ENCODE measurements at regions not wholly inside any gene's neighbourhood (a gene's known extent, or its start where the extent isn't known, plus 50 kb on each side); places are given as distances from the start of the nearest gene placed in this dataset.

DNA sequence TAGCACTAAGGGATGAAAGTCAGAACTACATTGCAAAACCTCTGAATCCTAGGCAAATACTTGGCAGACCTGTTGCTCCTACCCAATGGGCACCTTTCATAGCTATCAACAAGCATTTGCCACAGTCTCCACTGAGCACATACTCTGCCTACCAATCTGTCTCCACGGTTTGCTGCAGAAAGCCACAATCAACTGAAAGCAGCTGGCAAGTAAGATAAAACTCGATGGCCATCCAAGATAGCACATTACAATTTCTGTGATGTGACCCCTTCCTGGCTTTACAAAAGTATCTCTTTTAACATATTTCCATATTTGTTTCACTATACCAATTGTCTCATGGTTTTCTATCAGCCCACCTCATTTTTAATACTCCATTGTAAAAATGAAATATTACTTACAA is 1060.5 kb upstream of the INTU start:
- no peak for DNase-seq
- Histone ChIP-seq H3K27me3 (replicated peaks in 1 of 4; ENCODE audit: control extremely low read depth in 1 of 4, control insufficient read depth in 3 of 4, insufficient read depth in 4 of 4, low read length in 3 of 4) (no peaks in the 10 kb centered on the region), H3K9me3 (ENCODE audit: control extremely low read depth in 1 of 3, control insufficient read depth in 2 of 3, insufficient read depth in 1 of 3, low read length in 2 of 3) (no peaks in the 10 kb centered on the region), H3K79me2 (ENCODE audit: control insufficient read depth, insufficient read depth, low read length) (no peaks in the 10 kb centered on the region), H3K27ac (ENCODE audit: low read length in 2 of 2) (no peak overlapping the region), H3K36me3 (replicated peaks in 1 of 2; ENCODE audit: control extremely low read depth in 1 of 2, control insufficient read depth in 1 of 2, extremely low read depth in 1 of 2, insufficient read depth in 2 of 2, low read length in 1 of 2) (no peaks in the 10 kb centered on the region), H3K4me1 (ENCODE audit: control insufficient read depth in 2 of 2, insufficient read depth in 2 of 2, low read length in 2 of 2) (no peaks in the 10 kb centered on the region), H2AFZ (ENCODE audit: insufficient read depth, low read depth, low read length, poor library complexity, severe bottlenecking) (no peak overlapping the region), H3K9ac (ENCODE audit: low read length) (no peak overlapping the region), H4K20me1 (ENCODE audit: control insufficient read depth, insufficient read depth, low read length, poor library complexity, severe bottlenecking) (no peaks in the 10 kb centered on the region), H3K4me2 (replicated peaks; ENCODE audit: low read depth, low read length, poor library complexity, severe bottlenecking) (no peak overlapping the region), H3K4me3 (ENCODE audit: control extremely low read depth in 1 of 5, extremely low read depth in 1 of 5, insufficient read depth in 1 of 5, low read depth in 2 of 5, low read length in 4 of 5) (no peak overlapping the region)
- Mint-ChIP-seq H3K4me3 (no peak overlapping the region), H3K27me3 (no peaks in the 10 kb centered on the region), H3K27ac (no peak overlapping the region), H3K4me1 (no peaks in the 10 kb centered on the region), H3K9me3 (ENCODE audit: insufficient read depth) (peaks cover 2% of the 10 kb centered on the region)
- TF ChIP-seq, protein P1, sequence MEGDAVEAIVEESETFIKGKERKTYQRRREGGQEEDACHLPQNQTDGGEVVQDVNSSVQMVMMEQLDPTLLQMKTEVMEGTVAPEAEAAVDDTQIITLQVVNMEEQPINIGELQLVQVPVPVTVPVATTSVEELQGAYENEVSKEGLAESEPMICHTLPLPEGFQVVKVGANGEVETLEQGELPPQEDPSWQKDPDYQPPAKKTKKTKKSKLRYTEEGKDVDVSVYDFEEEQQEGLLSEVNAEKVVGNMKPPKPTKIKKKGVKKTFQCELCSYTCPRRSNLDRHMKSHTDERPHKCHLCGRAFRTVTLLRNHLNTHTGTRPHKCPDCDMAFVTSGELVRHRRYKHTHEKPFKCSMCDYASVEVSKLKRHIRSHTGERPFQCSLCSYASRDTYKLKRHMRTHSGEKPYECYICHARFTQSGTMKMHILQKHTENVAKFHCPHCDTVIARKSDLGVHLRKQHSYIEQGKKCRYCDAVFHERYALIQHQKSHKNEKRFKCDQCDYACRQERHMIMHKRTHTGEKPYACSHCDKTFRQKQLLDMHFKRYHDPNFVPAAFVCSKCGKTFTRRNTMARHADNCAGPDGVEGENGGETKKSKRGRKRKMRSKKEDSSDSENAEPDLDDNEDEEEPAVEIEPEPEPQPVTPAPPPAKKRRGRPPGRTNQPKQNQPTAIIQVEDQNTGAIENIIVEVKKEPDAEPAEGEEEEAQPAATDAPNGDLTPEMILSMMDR (IDR thresholded peaks at IDR 0.05), result no peak
- TF ChIP-seq EZH2 (IDR thresholded peaks at IDR 0.05; ENCODE audit: borderline replicate concordance, insufficient read depth, low read depth, low read length, poor library complexity, severe bottlenecking), result no peak
- ChIA-PET CTCF (no interaction called here), POLR2A (no interaction called here)
- intact Hi-C loops (cut with micrococcal nuclease), result no loop called here
- 32% methylated on average over 2 of the region's 2 CpGs for WGBS (ENCODE audit: insufficient coverage)
- ATAC-seq (ENCODE audit: low read depth), result no peak

DNA sequence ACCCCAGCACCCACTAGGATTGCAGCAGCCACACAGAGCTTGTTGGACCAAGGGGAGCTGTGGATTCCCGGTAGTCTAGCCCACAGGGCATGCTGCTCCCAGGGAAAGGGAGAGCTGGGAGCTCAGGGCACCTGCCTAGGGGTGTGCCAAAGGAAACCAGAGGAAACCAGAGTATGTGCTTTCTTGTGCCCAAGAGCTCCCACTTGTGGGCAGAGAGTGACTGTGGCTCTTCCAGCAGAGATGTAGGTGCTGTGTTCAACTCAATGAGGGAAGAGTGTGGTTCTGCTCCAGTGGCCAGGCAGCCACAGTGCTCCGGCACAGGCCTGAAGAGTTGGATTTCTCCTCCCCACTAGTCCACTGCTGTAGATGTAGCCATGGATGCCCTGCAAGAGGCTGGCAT is 1050.0 kb upstream of the INTU start:
- Histone ChIP-seq H3K79me2 (ENCODE audit: control insufficient read depth, insufficient read depth, low read length) (no peaks in the 10 kb centered on the region), H2AFZ (ENCODE audit: insufficient read depth, low read depth, low read length, poor library complexity, severe bottlenecking) (no peak overlapping the region), H3K27ac (ENCODE audit: low read length in 2 of 2) (no peak overlapping the region), H4K20me1 (ENCODE audit: control insufficient read depth, insufficient read depth, low read length, poor library complexity, severe bottlenecking) (no peaks in the 10 kb centered on the region), H3K4me2 (replicated peaks; ENCODE audit: low read depth, low read length, poor library complexity, severe bottlenecking) (no peak overlapping the region), H3K4me3 (ENCODE audit: control extremely low read depth in 1 of 5, extremely low read depth in 1 of 5, insufficient read depth in 1 of 5, low read depth in 2 of 5, low read length in 4 of 5) (no peak overlapping the region), H3K9ac (ENCODE audit: low read length) (no peak overlapping the region), H3K27me3 (replicated peaks in 1 of 4; ENCODE audit: control extremely low read depth in 1 of 4, control insufficient read depth in 3 of 4, insufficient read depth in 4 of 4, low read length in 3 of 4) (no peaks in the 10 kb centered on the region), H3K36me3 (replicated peaks in 1 of 2; ENCODE audit: control extremely low read depth in 1 of 2, control insufficient read depth in 1 of 2, extremely low read depth in 1 of 2, insufficient read depth in 2 of 2, low read length in 1 of 2) (no peaks in the 10 kb centered on the region), H3K9me3 (ENCODE audit: control extremely low read depth in 1 of 3, control insufficient read depth in 2 of 3, insufficient read depth in 1 of 3, low read length in 2 of 3) (peaks cover 0 to 18% (median 0%) of the 10 kb centered on the region in 3 donors), H3K4me1 (ENCODE audit: control insufficient read depth in 2 of 2, insufficient read depth in 2 of 2, low read length in 2 of 2) (no peaks in the 10 kb centered on the region)
- H3K27me3 Mint-ChIP-seq, result no peaks in the 10 kb centered on the region
- H3K4me3 Mint-ChIP-seq, result no peak overlapping the region
- TF ChIP-seq EZH2 (IDR thresholded peaks at IDR 0.05; ENCODE audit: borderline replicate concordance, insufficient read depth, low read depth, low read length, poor library complexity, severe bottlenecking), result no peak
- TF ChIP-seq, protein P1 (IDR thresholded peaks at IDR 0.05), result no peak
- CTCF ChIA-PET, result no interaction called here
- H3K4me1 Mint-ChIP-seq, result no peaks in the 10 kb centered on the region
- POLR2A ChIA-PET, result no interaction called here
- 75% methylated on average over 2 of the region's 2 CpGs for WGBS (ENCODE audit: insufficient coverage)
- intact Hi-C loops (cut with micrococcal nuclease), result no loop called here
- H3K9me3 Mint-ChIP-seq (ENCODE audit: insufficient read depth), result peaks cover 7% of the 10 kb centered on the region
- H3K27ac Mint-ChIP-seq, result no peak overlapping the region
- DNase-seq, result no peak
- ATAC-seq (ENCODE audit: low read depth), result no peak

All from B cell (primary cell).